ENCODE measurements at regions not wholly inside any gene's neighbourhood (a gene's known extent, or its start where the extent isn't known, plus 50 kb on each side); places are given as distances from the start of the nearest gene placed in this dataset.

DNA sequence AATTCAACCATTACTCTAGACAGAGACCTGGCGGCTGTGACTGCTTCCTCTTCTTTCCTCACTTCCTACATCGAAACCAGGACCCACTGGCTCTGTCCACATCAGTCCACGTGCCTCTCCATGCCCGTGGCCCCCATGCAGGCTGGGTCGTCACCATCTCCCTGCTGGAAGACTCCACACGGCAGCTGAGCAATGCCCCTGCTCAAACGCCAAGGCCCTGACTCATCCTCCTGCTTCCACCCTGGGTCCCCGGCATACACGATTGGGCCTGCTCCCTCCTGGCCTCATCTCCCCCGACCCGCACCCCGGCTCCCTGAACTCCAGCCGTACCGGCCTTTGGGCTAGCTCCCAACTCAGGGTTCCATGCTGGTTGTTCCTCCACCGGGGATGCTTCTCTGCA, 67.2 kb upstream of the IER5L start:
- ATAC-seq: no peak
- 66 to 74% (median 73%) methylated on average over 15 of the region's 15 CpGs for WGBS, 3 donors
- H3K4me1 ChIP-seq: no peaks in the 10 kb centered on the region
- H3K9me3 ChIP-seq: no peaks in the 10 kb centered on the region
- TF ChIP-seq, protein P1, sequence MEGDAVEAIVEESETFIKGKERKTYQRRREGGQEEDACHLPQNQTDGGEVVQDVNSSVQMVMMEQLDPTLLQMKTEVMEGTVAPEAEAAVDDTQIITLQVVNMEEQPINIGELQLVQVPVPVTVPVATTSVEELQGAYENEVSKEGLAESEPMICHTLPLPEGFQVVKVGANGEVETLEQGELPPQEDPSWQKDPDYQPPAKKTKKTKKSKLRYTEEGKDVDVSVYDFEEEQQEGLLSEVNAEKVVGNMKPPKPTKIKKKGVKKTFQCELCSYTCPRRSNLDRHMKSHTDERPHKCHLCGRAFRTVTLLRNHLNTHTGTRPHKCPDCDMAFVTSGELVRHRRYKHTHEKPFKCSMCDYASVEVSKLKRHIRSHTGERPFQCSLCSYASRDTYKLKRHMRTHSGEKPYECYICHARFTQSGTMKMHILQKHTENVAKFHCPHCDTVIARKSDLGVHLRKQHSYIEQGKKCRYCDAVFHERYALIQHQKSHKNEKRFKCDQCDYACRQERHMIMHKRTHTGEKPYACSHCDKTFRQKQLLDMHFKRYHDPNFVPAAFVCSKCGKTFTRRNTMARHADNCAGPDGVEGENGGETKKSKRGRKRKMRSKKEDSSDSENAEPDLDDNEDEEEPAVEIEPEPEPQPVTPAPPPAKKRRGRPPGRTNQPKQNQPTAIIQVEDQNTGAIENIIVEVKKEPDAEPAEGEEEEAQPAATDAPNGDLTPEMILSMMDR (IDR thresholded peaks at IDR 0.05): no peak
- intact Hi-C loops (cut with DNase I): no loop called here
- peak; percentile 9 to 41 for DNase-seq
- peaks cover 0 to 8% (median 3%) of the 10 kb centered on the region in 3 donors for H3K27me3 ChIP-seq (ENCODE audit: insufficient read depth in 3 of 3, low read length in 2 of 3)
- H3K36me3 ChIP-seq (ENCODE audit: insufficient read depth in 1 of 2, low read depth in 1 of 2): no peaks in the 10 kb centered on the region
- no peak overlapping the region for H3K27ac ChIP-seq
- H3K4me3 ChIP-seq: no peak overlapping the region

DNA sequence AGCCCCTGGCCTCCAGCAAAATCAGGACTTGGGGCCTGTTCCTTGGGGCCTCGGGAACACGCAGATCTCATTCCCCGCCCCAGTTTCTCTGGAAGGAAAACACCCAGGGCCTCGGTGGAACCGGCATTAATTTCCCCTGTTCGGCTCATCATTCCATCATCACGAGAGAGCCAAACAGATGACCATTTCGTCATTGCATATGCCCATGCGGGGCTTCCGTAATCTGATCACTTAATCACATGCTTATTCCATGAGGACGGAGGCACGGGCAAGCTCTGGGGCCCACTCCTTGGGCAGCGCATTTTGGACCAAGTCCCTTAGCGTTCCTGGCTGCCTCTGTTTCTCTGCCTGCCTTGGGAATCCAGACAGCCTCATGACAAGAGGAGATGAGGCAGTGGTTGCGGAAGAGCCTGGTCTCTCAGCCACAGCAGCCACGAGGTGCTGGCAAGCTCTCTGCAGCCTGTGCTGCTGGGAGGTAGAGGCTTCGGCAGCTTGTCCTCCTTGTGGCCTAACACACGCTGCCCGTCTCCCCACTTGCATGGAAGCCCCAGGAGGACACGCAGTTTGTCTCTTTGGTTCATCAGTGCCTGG, 65.0 kb upstream of the IER5L start:
- WGBS, 3 donors: 35 to 46% (median 39%) methylated on average over 20 of the region's 20 CpGs
- Histone ChIP-seq H3K4me1 (no peaks in the 10 kb centered on the region), H3K27ac (no peak overlapping the region), H3K36me3 (ENCODE audit: insufficient read depth in 1 of 2, low read depth in 1 of 2) (no peaks in the 10 kb centered on the region), H3K9me3 (no peaks in the 10 kb centered on the region), H3K27me3 (ENCODE audit: insufficient read depth in 3 of 3, low read length in 2 of 3) (peaks cover 0 to 8% (median 2%) of the 10 kb centered on the region in 3 donors), H3K4me3 (no peak overlapping the region)
- ATAC-seq (peak; percentile 57 to 84 (median 76)), DNase-seq (peak; percentile 77 to 84)
- intact Hi-C loops (cut with DNase I): loop anchor here in 1 of 2 donors (5.0 kb wide), 1 partner anchor 39 kb away; no protein-coding TSS in a partner anchor
- TF ChIP-seq, protein P1 (IDR thresholded peaks at IDR 0.05): no peak

DNA sequence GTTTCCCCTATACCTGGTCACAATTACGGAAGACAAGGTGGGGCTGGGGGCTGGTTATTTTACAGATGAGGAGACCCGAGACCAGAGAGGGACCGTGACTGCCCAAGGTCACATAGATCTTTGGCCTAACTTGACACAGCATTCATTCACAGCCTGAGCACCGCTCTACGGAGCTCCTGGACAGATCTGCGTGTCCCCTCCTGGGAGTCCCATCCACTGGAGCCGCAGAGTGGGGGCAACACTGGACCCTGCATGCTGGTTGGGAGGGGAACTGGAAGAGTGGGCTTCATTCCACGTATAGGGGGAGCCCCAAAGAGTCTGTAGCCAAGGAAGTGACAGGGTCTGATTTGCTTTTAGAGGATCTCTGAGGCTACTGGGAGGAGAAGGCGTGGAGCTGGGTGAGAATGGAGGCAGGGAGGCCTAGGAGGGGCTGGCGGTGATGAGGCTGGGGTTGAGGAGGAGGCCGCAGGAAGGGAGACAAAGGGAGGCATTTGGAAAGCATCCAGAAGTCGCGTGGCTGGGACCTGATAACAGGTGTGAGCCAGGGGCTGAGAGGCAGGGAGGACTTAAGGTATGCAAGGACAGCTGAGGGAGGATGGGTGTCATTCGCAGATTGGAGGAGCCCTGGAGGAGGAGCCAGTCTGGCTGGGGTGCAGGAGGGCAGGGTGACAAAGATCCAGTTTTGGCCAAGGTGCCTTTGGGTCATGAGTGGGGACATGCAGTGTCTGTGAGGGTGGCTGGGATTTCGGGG, 64.3 kb upstream of the IER5L start:
- peak overlapping the region; percentile 2 for H3K27ac ChIP-seq
- DNase-seq: peak; percentile 10 to 52
- 81 to 86% (median 85%) methylated on average over 15 of the region's 15 CpGs for WGBS, 3 donors
- H3K4me3 ChIP-seq: no peak overlapping the region
- TF ChIP-seq, protein P1 (IDR thresholded peaks at IDR 0.05): no peak
- intact Hi-C loops (cut with DNase I): loop anchor here in 1 of 2 donors (5.0 kb wide), 1 partner anchor 40 kb away; no protein-coding TSS in a partner anchor
- peaks cover 0 to 5% (median 2%) of the 10 kb centered on the region in 3 donors for H3K27me3 ChIP-seq (ENCODE audit: insufficient read depth in 3 of 3, low read length in 2 of 3)
- H3K4me1 ChIP-seq: no peaks in the 10 kb centered on the region
- ATAC-seq: peak in 1 of 4 donors; percentile 25
- H3K9me3 ChIP-seq: no peaks in the 10 kb centered on the region
- no peaks in the 10 kb centered on the region for H3K36me3 ChIP-seq (ENCODE audit: insufficient read depth in 1 of 2, low read depth in 1 of 2)

DNA sequence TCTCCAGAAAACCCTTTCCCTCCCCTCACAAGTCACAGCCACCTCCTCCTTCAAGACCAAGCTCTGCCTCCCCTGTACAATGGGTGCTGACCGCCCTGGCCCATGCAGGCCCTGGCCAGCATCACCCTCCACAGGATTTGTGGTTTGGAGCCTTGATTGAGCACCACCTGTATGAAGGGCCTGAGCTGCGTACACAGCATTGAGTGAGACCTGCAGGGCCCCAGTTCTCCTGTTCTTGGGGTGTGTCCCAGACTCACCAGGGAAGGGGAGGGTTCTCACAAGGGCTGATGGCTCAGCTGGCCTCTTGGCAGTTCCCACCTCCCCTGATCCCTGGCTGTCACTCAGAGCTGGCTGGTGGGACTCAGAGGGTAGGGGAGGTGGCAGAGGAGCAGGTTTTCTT, 63.7 kb upstream of the IER5L start:
- TF ChIP-seq, protein P1 (IDR thresholded peaks at IDR 0.05): no peak
- DNase-seq (peak; percentile 2 to 31), ATAC-seq (no peak)
- H3K36me3 ChIP-seq (ENCODE audit: insufficient read depth in 1 of 2, low read depth in 1 of 2): no peaks in the 10 kb centered on the region
- no peaks in the 10 kb centered on the region for H3K9me3 ChIP-seq
- H3K4me3 ChIP-seq: no peak overlapping the region
- H3K27me3 ChIP-seq (ENCODE audit: insufficient read depth in 3 of 3, low read length in 2 of 3): peaks cover 0 to 2% (median 1%) of the 10 kb centered on the region in 3 donors
- intact Hi-C loops (cut with DNase I): loop anchor here in 1 of 2 donors (5.0 kb wide), 1 partner anchor 41 kb away; no protein-coding TSS in a partner anchor
- H3K27ac ChIP-seq: no peak overlapping the region
- H3K4me1 ChIP-seq: no peaks in the 10 kb centered on the region
- WGBS, 3 donors: 96 to 100% (median 100%) methylated on average over 2 of the region's 2 CpGs

Measured in psoas muscle (tissue), 7 donors.